Testis (tissue), 2 donors: ENCODE measurements at regions not wholly inside any gene's neighbourhood (a gene's known extent, or its start where the extent isn't known, plus 50 kb on each side); places are given as distances from the start of the nearest gene placed in this dataset.

ENCODE experiments used
- DNase-seq: peaks from one replicate; pipeline ENCODE4 v3.0.0-alpha.2; 2019
- H3K27ac ChIP-seq, 2 donors: fragments of 200-600 bp; sonication (generic); one replicate each; pipeline ENCODE4 v1.5.1; 2019
- H3K27me3 ChIP-seq: fragments of 200-600 bp; sonication (generic); one replicate; pipeline ENCODE4 v1.5.1; 2019
- H3K36me3 ChIP-seq: fragments of 200-600 bp; sonication (generic); one replicate; pipeline ENCODE4 v1.5.1; 2017; ENCODE audit warnings: low read depth; ENCODE audit errors: missing control alignments
- H3K4me1 ChIP-seq: fragments of 200-600 bp; sonication (generic); one replicate; pipeline ENCODE4 v1.5.1; 2019
- H3K4me3 ChIP-seq, 2 donors: fragments of 200-600 bp; sonication (generic); one replicate each; pipeline ENCODE4 v1.5.1; 2017 to 2019
- H3K9me3 ChIP-seq: fragments of 200-600 bp; sonication (generic); one replicate; pipeline ENCODE4 v1.5.1; 2017
- POLR2A ChIP-seq: fragments of 450-650 bp; IDR thresholded peaks from one replicate; pipeline ENCODE4 v1.6.1; 2017; ENCODE audit warnings: antibody characterized with exemption, mild to moderate bottlenecking, moderate library complexity
- WGBS, 2 donors: methylation state at CpG; one replicate each; pipeline ENCODE4 v1.1.5; 2018; 5-methylcytosine and 5-hydroxymethylcytosine counted together
- intact Hi-C: fragments of 100-400 bp; cut with DNase I; formaldehyde crosslinking; loops from one replicate; pipeline ENCODE4 v1.15.1; 2023; ENCODE audit warnings: low total_unique reads
- TF ChIP-seq, protein P1 (sequence below), 3 experiments: fragments of 450-650 bp in 2 of 3; fragments of 200-600 bp in 1 of 3; sonication (generic) in 1 of 3; IDR thresholded peaks; one replicate each; pipeline ENCODE4 v1.5.1; 2016 to 2019; ENCODE audit warnings: antibody characterized with exemption in 3 of 3, mild to moderate bottlenecking in 2 of 3, moderate library complexity in 1 of 3

DNA sequence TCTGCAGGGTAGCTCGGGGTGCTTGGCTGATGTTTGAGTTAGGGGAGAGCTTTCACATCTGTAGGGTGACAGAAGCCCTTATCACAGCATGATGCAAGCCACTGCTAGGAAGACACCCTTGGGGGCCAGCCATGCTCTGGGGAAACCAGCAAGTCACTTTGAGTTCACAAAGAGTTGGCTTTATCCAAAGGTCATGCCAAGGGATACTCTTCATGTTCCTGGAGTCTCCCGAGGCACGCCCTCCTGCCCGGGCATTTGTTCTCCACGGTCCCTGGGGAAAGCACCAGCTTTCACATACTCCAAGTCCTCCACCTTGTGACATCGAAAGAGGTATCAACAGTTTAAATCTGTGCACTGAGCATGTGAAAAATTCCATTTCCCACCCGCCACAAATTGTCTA is 227.7 kb downstream of the VAPA start:
- TF ChIP-seq, protein P1, sequence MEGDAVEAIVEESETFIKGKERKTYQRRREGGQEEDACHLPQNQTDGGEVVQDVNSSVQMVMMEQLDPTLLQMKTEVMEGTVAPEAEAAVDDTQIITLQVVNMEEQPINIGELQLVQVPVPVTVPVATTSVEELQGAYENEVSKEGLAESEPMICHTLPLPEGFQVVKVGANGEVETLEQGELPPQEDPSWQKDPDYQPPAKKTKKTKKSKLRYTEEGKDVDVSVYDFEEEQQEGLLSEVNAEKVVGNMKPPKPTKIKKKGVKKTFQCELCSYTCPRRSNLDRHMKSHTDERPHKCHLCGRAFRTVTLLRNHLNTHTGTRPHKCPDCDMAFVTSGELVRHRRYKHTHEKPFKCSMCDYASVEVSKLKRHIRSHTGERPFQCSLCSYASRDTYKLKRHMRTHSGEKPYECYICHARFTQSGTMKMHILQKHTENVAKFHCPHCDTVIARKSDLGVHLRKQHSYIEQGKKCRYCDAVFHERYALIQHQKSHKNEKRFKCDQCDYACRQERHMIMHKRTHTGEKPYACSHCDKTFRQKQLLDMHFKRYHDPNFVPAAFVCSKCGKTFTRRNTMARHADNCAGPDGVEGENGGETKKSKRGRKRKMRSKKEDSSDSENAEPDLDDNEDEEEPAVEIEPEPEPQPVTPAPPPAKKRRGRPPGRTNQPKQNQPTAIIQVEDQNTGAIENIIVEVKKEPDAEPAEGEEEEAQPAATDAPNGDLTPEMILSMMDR (IDR thresholded peaks at IDR 0.05) = no peak
- no peak for TF ChIP-seq POLR2A
- Histone ChIP-seq H3K27me3 (no peaks in the 10 kb centered on the region), H3K4me1 (peaks cover 6% of the 10 kb centered on the region), H3K9me3 (no peaks in the 10 kb centered on the region), H3K36me3 (no peaks in the 10 kb centered on the region), H3K4me3 (no peak overlapping the region), H3K27ac (no peak overlapping the region)
- intact Hi-C loops = no loop called here
- 81 to 91% methylated on average over 7 of the region's 7 CpGs for WGBS, 2 donors
- no peak for DNase-seq

DNA sequence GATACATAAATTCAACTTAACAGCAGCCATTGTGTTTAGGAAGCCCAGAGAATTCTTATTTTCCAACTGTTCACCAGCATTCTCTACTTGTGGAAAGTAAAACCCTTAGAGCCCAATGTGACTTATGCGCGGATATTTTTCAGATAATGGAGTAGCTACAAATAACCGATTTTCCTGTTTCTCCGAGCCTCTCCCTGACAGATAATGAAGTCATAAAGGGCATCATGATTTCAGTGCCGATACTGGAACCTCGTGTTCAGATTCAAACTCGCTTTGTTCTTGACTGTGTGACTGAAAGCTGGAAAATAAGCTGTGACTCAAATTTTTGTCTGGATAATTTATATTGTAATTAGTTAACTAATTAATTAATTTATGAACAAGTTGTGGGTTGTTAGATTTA is 228.2 kb downstream of the VAPA start:
- Histone ChIP-seq H3K9me3 (no peaks in the 10 kb centered on the region), H3K36me3 (no peaks in the 10 kb centered on the region), H3K4me1 (peaks cover 6% of the 10 kb centered on the region), H3K27ac (no peak overlapping the region), H3K27me3 (no peaks in the 10 kb centered on the region), H3K4me3 (no peak overlapping the region)
- WGBS, 2 donors = 76 to 79% methylated on average over 7 of the region's 7 CpGs
- TF ChIP-seq, protein P1 (IDR thresholded peaks at IDR 0.05) = no peak
- no peak for TF ChIP-seq POLR2A
- DNase-seq = no peak
- intact Hi-C loops = no loop called here

DNA sequence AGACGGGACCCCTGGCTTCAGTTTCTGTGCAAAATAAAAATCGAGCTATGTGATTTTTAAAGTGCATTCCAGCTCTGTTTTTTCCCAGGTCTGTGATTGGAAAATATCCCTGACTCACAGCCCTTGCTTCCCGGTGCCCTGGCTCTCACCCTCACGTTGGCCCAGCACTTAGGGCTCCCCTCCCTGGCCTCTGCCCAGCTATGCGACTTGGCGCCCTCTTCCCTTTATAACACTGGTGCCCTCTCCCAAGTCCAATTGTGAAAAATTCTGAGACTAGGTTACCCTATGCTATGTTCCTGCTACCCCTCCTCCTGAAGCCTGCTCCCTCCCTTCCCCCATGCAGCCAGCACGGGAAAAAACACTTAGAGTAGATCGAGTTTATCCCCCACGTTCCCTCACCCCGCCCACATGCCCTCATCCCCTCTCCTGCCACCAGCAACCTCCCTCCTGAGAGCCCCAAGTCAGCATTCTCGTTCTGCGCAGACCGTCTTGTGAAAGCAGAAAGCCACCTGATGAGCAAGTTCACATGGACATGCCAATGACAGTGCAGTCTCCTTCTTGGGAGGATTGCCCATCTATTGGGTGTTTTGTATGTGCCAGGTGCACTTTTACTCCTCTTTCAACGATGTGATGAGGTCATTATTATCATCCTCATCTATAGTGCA is 228.8 kb downstream of the VAPA start:
- H3K4me1 ChIP-seq = peaks cover 6% of the 10 kb centered on the region
- no peaks in the 10 kb centered on the region for H3K9me3 ChIP-seq
- TF ChIP-seq POLR2A = no peak
- TF ChIP-seq, protein P1 (IDR thresholded peaks at IDR 0.05) = no peak
- H3K27me3 ChIP-seq = no peaks in the 10 kb centered on the region
- 54 to 61% methylated on average over 13 to 14 of the region's 14 CpGs for WGBS, 2 donors
- intact Hi-C loops = no loop called here
- H3K27ac ChIP-seq = no peak overlapping the region
- H3K4me3 ChIP-seq = no peak overlapping the region
- no peaks in the 10 kb centered on the region for H3K36me3 ChIP-seq
- no peak for DNase-seq

DNA sequence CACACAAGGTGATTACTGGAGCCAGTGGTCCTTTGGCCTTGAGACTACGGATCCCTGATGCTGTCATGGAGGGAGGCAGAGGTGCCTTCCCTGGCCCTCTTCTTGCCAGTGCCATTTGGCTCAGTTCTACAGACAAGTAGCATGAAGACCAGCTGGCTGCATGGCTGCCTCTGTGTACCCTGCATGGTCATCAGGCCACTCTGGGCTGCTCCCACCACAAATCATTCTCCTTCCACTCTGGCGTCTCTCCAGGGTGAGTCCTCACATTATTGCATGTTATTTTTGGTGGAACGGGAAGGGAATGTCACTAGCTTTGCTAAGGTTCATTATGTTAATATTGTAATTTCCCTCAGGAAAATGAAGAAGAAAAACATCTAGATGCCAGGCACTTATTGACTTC is 229.8 kb downstream of the VAPA start:
- intact Hi-C loops = no loop called here
- H3K27me3 ChIP-seq = no peaks in the 10 kb centered on the region
- H3K9me3 ChIP-seq = no peaks in the 10 kb centered on the region
- H3K4me1 ChIP-seq = peaks cover 6% of the 10 kb centered on the region
- H3K27ac ChIP-seq = no peak overlapping the region
- no peaks in the 10 kb centered on the region for H3K36me3 ChIP-seq
- no peak for DNase-seq
- WGBS, 2 donors = 33 to 44% methylated on average over 3 of the region's 3 CpGs
- TF ChIP-seq POLR2A = no peak
- TF ChIP-seq, protein P1 (IDR thresholded peaks at IDR 0.05) = no peak
- H3K4me3 ChIP-seq = no peak overlapping the region

DNA sequence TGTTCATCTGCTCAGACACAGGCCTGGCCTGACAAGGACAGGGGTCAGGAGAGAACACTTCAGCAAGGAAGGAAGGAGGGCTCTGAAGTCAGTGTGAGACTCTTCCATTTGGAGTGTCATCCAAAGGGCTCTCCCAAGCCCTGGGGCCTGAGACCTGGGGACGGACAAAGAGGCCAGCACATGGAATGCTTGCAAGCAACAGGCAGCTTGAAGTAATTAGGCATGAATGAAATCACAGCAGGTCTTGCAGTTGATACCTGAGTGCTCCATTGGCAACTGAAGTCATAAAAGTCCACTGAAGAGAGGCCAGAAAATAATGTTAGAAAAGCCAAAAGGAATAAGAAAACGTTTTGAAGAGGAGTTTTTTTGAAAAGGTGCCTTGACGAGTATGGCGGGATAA is 231.7 kb downstream of the VAPA start:
- no peak for TF ChIP-seq POLR2A
- TF ChIP-seq, protein P1 (IDR thresholded peaks at IDR 0.05) = no peak
- intact Hi-C loops = no loop called here
- no peak for DNase-seq
- Histone ChIP-seq H3K27ac (no peak overlapping the region), H3K4me1 (peaks cover 6% of the 10 kb centered on the region), H3K4me3 (no peak overlapping the region), H3K27me3 (no peaks in the 10 kb centered on the region), H3K9me3 (no peaks in the 10 kb centered on the region), H3K36me3 (no peaks in the 10 kb centered on the region)
- 79 to 87% methylated on average over 4 of the region's 4 CpGs for WGBS, 2 donors
